DOHH2 (cell line): ENCODE measurements at regions not wholly inside any gene's neighbourhood (a gene's known extent, or its start where the extent isn't known, plus 50 kb on each side); places are given as distances from the start of the nearest gene placed in this dataset.

Source experiments
- CTCF ChIP-seq: fragments of 200-600 bp; sonication (generic); IDR thresholded peaks from one replicate; pipeline ENCODE4 v1.5.1; 2014; ENCODE audit warnings: antibody characterized with exemption, mild to moderate bottlenecking, low read depth, low read length; ENCODE audit not compliant: poor library complexity, severe bottlenecking
- EZH2phosphoT487 ChIP-seq: fragments of 200-600 bp; sonication (generic); IDR thresholded peaks from 2 replicates; pipeline ENCODE4 v1.6.1; 2017; ENCODE audit warnings: borderline replicate concordance, mild to moderate bottlenecking, antibody characterized with exemption, low read length, moderate library complexity, mixed read lengths

GRCh38 chr1:70518106-70518505, 107.0 kb downstream of the CTH start:
- TF ChIP-seq CTCF, result no peak
- no peak for TF ChIP-seq EZH2phosphoT487
